Astrocyte of the cerebellum (primary cell): ENCODE measurements at regions not wholly inside any gene's neighbourhood (a gene's known extent, or its start where the extent isn't known, plus 50 kb on each side); places are given as distances from the start of the nearest gene placed in this dataset.

ENCODE experiments used
- DNase-seq: peaks from one replicate; pipeline ENCODE4 v3.0.0-alpha.2; 2011; ENCODE audit warnings: low read depth
- H3K4me3 ChIP-seq: 2 replicates; pipeline ENCODE4 v1.5.1; 2011; ENCODE audit warnings: mild to moderate bottlenecking, low read depth, low read length, moderate library complexity
- in situ Hi-C: cut with HindIII; loops from 2 replicates; pipeline ENCODE4 v1.10.0; 2017; ENCODE audit warnings: low sequenced_read_pairs
- TF ChIP-seq, protein P1 (sequence below): IDR thresholded peaks from 2 replicates; pipeline ENCODE4 v1.5.1; 2012; ENCODE audit warnings: low read length, low read depth, moderate library complexity, mild to moderate bottlenecking; ENCODE audit errors: missing control alignments

DNA sequence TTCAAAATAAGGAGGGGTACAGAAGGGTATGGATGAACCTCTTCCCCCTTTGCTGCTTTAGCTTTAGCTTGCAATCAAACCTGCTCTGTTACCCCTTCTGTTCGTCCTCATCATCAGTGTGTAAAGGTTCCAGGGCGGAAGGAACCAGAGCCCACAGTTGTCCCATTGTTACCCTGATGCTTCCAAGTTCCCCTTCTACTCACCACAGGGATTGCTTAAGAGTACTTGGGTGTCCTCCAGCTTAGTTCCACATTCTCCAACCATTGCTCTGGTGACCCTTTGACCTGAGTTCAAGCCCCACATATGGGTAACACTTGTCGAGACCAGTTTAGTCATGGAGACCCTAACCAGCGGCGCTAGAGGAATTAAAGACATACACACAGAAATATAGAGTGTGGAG lies 1080.1 kb upstream of the ALCAM start:
- TF ChIP-seq, protein P1, sequence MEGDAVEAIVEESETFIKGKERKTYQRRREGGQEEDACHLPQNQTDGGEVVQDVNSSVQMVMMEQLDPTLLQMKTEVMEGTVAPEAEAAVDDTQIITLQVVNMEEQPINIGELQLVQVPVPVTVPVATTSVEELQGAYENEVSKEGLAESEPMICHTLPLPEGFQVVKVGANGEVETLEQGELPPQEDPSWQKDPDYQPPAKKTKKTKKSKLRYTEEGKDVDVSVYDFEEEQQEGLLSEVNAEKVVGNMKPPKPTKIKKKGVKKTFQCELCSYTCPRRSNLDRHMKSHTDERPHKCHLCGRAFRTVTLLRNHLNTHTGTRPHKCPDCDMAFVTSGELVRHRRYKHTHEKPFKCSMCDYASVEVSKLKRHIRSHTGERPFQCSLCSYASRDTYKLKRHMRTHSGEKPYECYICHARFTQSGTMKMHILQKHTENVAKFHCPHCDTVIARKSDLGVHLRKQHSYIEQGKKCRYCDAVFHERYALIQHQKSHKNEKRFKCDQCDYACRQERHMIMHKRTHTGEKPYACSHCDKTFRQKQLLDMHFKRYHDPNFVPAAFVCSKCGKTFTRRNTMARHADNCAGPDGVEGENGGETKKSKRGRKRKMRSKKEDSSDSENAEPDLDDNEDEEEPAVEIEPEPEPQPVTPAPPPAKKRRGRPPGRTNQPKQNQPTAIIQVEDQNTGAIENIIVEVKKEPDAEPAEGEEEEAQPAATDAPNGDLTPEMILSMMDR: no peak
- no peak overlapping the region for H3K4me3 ChIP-seq
- in situ Hi-C loops: no loop called here
- DNase-seq: no peak

DNA sequence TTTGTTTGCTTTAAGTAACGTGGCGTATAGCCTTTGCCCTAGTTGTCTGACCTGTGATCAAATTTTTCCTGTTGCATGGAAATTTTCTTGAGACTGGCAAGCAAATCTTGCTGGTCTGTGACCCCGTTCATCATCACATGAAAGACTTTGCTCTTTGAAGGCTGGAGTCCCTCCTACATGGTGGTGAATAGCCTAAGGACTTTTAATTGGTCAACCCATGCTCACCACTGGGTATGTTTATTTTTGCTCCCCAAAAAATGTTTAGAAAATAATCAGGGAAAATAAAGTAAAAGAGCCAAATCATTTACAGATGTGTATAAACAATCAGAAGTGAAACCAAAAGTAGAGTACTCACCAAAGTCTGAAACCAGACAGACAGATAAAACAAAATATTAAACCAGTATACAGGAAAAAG lies 1075.3 kb upstream of the ALCAM start:
- in situ Hi-C loops: no loop called here
- TF ChIP-seq, protein P1: no peak
- no peak for DNase-seq
- no peak overlapping the region for H3K4me3 ChIP-seq

DNA sequence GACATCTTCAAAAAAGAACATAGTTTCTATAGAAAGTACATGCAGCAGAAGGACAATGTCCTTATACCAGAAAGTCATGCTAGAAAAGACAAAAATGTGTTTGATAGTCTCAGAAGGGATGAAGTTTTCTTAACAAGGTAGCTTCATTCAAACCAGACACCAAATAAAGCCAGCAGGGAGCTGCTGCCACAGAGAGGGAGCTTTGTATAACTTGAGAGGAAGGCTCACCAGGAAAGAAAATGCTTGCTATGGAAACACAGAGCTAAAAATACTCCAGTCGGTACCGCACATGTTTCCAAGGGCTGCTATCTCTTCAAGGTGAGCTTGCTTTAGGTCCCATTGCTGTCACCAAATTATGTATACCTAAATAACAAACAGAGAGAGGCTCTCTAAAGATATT lies 1074.8 kb upstream of the ALCAM start:
- no peak for DNase-seq
- in situ Hi-C loops: no loop called here

DNA sequence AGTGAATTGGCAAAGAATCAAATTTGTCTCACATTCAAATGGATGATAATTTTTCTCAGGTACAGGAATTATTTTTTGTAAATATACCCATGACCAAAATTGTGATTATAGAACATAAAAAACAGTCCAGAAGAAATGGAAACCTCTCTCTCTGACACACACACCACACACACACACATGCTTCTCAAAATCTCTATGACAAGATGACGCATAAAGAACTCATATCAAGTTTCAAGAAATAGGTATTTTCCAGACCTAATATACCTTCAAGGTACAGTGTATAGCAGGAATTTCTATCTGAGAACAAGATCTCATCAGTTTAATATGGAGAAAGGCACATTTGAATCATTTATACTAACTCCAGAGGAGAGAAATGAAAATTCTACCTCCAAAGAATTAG lies 1069.1 kb upstream of the ALCAM start:
- DNase-seq: no peak
- in situ Hi-C loops: no loop called here
- no peak overlapping the region for H3K4me3 ChIP-seq
- TF ChIP-seq, protein P1: no peak

More for the DNA sequence above, 1074.8 kb upstream of the ALCAM start:
- TF ChIP-seq, protein P1: no peak
- H3K4me3 ChIP-seq: no peak overlapping the region

DNA sequence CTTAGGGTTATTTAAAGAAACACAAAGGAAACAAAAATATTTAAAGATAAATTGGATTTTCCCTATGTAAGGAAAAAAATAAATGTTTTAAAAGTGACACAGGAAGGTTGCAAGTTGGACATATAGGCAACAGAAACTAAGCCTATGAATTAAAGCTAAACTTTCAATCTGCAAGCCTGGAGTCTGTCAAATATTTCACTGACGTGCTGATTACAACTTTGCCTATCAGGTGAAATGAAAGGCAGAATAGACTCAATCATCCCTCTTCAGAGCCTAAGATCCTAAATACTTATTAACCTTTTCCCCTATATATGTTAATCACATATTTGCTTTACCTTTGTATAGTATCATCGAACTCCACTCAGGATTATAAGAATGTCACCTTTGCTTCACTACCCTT lies 1068.0 kb upstream of the ALCAM start:
- TF ChIP-seq, protein P1: no peak
- H3K4me3 ChIP-seq: no peak overlapping the region
- no peak for DNase-seq
- in situ Hi-C loops: no loop called here

DNA sequence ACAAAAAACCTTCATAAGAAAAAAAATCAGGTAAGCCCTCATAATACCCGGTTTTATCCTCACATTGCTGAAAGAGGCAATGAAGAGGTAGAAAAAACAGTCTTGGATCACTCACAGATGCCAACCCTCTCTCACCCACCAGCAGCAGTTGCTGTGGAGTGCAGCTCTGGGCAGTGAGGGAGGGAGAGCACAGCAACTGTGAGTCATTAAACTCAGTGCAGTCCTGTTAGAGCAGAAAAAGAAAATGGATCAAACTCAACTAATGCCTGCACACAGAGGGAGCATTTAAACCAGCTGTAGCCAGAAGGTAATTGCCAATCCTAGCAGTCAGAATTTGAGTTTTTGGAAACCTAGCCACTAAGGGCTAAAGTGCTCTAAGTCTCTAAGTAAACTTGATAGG lies 1050.6 kb upstream of the ALCAM start:
- no peak overlapping the region for H3K4me3 ChIP-seq
- in situ Hi-C loops: no loop called here
- TF ChIP-seq, protein P1: no peak
- no peak for DNase-seq

DNA sequence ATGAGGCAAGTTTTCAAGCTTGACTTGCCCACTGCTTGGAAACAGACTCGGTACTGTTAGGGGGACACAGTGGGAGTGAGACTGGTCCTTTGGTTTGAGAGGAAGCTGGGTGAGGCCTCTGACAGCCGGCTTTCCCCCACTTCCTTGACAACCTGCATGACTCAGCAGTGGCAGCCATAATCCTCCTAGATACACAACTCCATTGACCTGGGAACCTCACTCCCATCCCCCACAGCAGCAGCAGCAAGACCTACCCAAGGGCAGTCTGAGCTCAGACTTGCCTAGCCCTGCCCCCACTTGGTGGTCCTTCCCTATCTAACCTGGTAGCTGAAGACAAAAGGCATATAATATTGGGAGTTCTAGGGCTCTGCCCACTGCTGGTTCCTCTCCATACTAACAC lies 1043.5 kb upstream of the ALCAM start:
- no peak overlapping the region for H3K4me3 ChIP-seq
- TF ChIP-seq, protein P1: no peak
- in situ Hi-C loops: no loop called here
- no peak for DNase-seq
